ENCODE measurements at regions not wholly inside any gene's neighbourhood (a gene's known extent, or its start where the extent isn't known, plus 50 kb on each side); places are given as distances from the start of the nearest gene placed in this dataset.

- no peak for DNase-seq
These were observed 1762.6 kb downstream of the RPA4 start for GRCh38 chrX:98646351-98646750.

GRCh38 chrX:98654565-98654964 is 1755.5 kb downstream of the PCDH19 start:
- no peak for DNase-seq

Data from KG1 (cell line).